ENCODE measurements at regions not wholly inside any gene's neighbourhood (a gene's known extent, or its start where the extent isn't known, plus 50 kb on each side); places are given as distances from the start of the nearest gene placed in this dataset.

- peaks cover 34% of the 10 kb centered on the region for H3K4me1 Mint-ChIP-seq
- no peak overlapping the region for H3K4me3 Mint-ChIP-seq
- H3K27me3 Mint-ChIP-seq (ENCODE audit: low read depth), result peaks cover 4% of the 10 kb centered on the region
- TF ChIP-seq CTCF (IDR thresholded peaks at IDR 0.05; ENCODE audit: unreplicated experiment in 3 of 3), result no peak
- no peaks in the 10 kb centered on the region for H3K9me3 Mint-ChIP-seq
- H3K36me3 Mint-ChIP-seq (ENCODE audit: low read depth), result no peaks in the 10 kb centered on the region
- H3K27ac Mint-ChIP-seq, result peak overlapping the region in 2 of 3 experiments; percentile 21 to 31
These were observed 91.8 kb upstream of the KLF7 start for GRCh38 chr2:207257251-207258250.

GRCh38 chr2:207258263-207258991 lies 92.7 kb upstream of the KLF7 start:
- Mint-ChIP-seq H3K9me3 (no peaks in the 10 kb centered on the region), H3K27ac (peak overlapping the region; percentile 21 to 43 (median 31)), H3K4me3 (no peak overlapping the region), H3K36me3 (ENCODE audit: low read depth) (no peaks in the 10 kb centered on the region), H3K4me1 (peaks cover 34% of the 10 kb centered on the region), H3K27me3 (ENCODE audit: low read depth) (peaks cover 4% of the 10 kb centered on the region)
- no peak for TF ChIP-seq CTCF (IDR thresholded peaks at IDR 0.05; ENCODE audit: unreplicated experiment in 3 of 3)

- Mint-ChIP-seq H3K27me3 (ENCODE audit: low read depth) (peaks cover 7% of the 10 kb centered on the region), H3K27ac (no peak overlapping the region), H3K36me3 (ENCODE audit: low read depth) (no peaks in the 10 kb centered on the region), H3K9me3 (no peaks in the 10 kb centered on the region), H3K4me1 (peaks cover 34% of the 10 kb centered on the region), H3K4me3 (no peak overlapping the region)
- TF ChIP-seq CTCF (IDR thresholded peaks at IDR 0.05; ENCODE audit: unreplicated experiment in 3 of 3), result no peak
These were observed 94.3 kb upstream of the KLF7 start for GRCh38 chr2:207260021-207260420.

- Mint-ChIP-seq H3K9me3 (no peaks in the 10 kb centered on the region), H3K27me3 (ENCODE audit: low read depth) (peaks cover 10% of the 10 kb centered on the region)
These were observed 95.2 kb upstream of the KLF7 start for GRCh38 chr2:207260947-207261346.

GRCh38 chr2:207264310-207264709 lies 98.6 kb upstream of the KLF7 start:
- Mint-ChIP-seq H3K27me3 (ENCODE audit: low read depth) (peaks cover 6% of the 10 kb centered on the region), H3K4me1 (peaks cover 7% of the 10 kb centered on the region), H3K9me3 (no peaks in the 10 kb centered on the region), H3K27ac (no peak overlapping the region), H3K4me3 (no peak overlapping the region), H3K36me3 (ENCODE audit: low read depth) (no peaks in the 10 kb centered on the region)
- TF ChIP-seq CTCF (IDR thresholded peaks at IDR 0.05; ENCODE audit: unreplicated experiment in 3 of 3), result no peak

More at GRCh38 chr2:207260947-207261346, 95.2 kb upstream of the KLF7 start:
- peaks cover 30% of the 10 kb centered on the region for H3K4me1 Mint-ChIP-seq
- H3K36me3 Mint-ChIP-seq (ENCODE audit: low read depth), result no peaks in the 10 kb centered on the region
- TF ChIP-seq CTCF (IDR thresholded peaks at IDR 0.05; ENCODE audit: unreplicated experiment in 3 of 3), result no peak
- H3K4me3 Mint-ChIP-seq, result no peak overlapping the region
- no peak overlapping the region for H3K27ac Mint-ChIP-seq
